Mesothelial cell of epicardium (in vitro differentiated cells): ENCODE measurements at regions not wholly inside any gene's neighbourhood (a gene's known extent, or its start where the extent isn't known, plus 50 kb on each side); places are given as distances from the start of the nearest gene placed in this dataset.

Source experiments
- DNase-seq, 2 experiments: peaks; one replicate each; pipeline ENCODE4 v3.0.0; 2021; ENCODE audit warnings: low spot score in 2 of 2; ENCODE audit not compliant: unreplicated experiment in 2 of 2
- H3K27ac Mint-ChIP-seq: 2 replicates; pipeline ENCODE4 v1.8.0; 2021; ENCODE audit warnings: mixed read lengths
- H3K27me3 Mint-ChIP-seq: 2 replicates; pipeline ENCODE4 v1.8.0; 2021; ENCODE audit warnings: low read depth, mixed read lengths
- H3K36me3 Mint-ChIP-seq: 2 replicates; pipeline ENCODE4 v1.8.0; 2021; ENCODE audit warnings: mixed read lengths
- H3K4me1 Mint-ChIP-seq: 2 replicates; pipeline ENCODE4 v1.8.0; 2021; ENCODE audit warnings: mixed read lengths
- H3K4me3 Mint-ChIP-seq: 2 replicates; pipeline ENCODE4 v1.8.0; 2021; ENCODE audit warnings: mild to moderate bottlenecking, moderate library complexity, mixed read lengths
- H3K9me3 Mint-ChIP-seq: 2 replicates; pipeline ENCODE4 v1.8.0; 2021; ENCODE audit warnings: mixed read lengths
- TF ChIP-seq, protein P1 (sequence below): fragments of 200-600 bp; sonication (generic); IDR thresholded peaks from one replicate; pipeline ENCODE4 v1.5.0; 2021; ENCODE audit warnings: antibody characterized with exemption; ENCODE audit not compliant: unreplicated experiment

DNA sequence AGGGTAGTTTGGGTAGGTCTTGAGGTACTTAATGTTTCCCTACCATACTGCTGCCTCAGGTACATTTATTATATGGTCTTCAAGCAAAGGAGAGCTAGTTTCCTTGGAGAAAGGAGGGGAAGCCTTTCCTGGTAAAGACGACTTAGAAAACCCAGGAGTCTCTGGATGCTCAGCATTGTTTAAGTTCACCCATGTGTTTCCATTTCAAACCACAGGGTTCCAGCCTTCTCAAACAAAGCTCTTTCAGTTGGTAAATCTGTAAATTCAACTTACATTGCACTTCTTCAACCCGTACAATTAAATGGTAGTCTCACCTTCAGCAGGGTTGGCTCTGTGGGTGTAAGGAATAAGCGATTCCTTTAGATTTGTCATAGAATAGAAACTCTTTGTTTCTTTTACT is 111.9 kb upstream of the UNC5C start:
- H3K4me1 Mint-ChIP-seq, result no peaks in the 10 kb centered on the region
- H3K36me3 Mint-ChIP-seq, result peaks cover 27% of the 10 kb centered on the region
- no peaks in the 10 kb centered on the region for H3K27me3 Mint-ChIP-seq
- H3K4me3 Mint-ChIP-seq, result no peak overlapping the region
- no peak for DNase-seq
- H3K27ac Mint-ChIP-seq, result no peak overlapping the region
- TF ChIP-seq, protein P1, sequence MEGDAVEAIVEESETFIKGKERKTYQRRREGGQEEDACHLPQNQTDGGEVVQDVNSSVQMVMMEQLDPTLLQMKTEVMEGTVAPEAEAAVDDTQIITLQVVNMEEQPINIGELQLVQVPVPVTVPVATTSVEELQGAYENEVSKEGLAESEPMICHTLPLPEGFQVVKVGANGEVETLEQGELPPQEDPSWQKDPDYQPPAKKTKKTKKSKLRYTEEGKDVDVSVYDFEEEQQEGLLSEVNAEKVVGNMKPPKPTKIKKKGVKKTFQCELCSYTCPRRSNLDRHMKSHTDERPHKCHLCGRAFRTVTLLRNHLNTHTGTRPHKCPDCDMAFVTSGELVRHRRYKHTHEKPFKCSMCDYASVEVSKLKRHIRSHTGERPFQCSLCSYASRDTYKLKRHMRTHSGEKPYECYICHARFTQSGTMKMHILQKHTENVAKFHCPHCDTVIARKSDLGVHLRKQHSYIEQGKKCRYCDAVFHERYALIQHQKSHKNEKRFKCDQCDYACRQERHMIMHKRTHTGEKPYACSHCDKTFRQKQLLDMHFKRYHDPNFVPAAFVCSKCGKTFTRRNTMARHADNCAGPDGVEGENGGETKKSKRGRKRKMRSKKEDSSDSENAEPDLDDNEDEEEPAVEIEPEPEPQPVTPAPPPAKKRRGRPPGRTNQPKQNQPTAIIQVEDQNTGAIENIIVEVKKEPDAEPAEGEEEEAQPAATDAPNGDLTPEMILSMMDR, result no peak
- H3K9me3 Mint-ChIP-seq, result peaks cover 59% of the 10 kb centered on the region

DNA sequence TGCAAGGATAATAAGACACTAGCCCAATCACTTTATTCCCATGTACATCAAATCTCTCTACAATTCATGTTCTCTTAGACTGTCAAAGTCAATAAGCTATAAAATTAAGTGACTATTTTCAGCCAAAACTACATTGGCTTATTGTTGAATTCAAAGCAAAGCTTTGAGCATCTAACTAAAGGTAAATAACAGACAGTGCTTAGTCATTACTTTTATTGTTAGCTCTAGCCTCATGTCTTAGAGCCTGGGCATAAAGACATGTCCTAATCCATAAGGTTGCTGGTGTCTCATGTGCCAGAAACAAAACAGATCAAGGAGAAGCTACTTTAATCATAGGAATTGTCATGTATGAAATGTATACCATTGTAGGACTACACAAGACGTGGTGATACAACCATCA is 103.1 kb upstream of the UNC5C start:
- H3K4me1 Mint-ChIP-seq, result peaks cover 3% of the 10 kb centered on the region
- H3K36me3 Mint-ChIP-seq, result peaks cover 17% of the 10 kb centered on the region
- H3K27me3 Mint-ChIP-seq, result no peaks in the 10 kb centered on the region
- TF ChIP-seq, protein P1, result no peak
- H3K4me3 Mint-ChIP-seq, result no peak overlapping the region
- no peak for DNase-seq
- peaks cover 27% of the 10 kb centered on the region for H3K9me3 Mint-ChIP-seq
- no peak overlapping the region for H3K27ac Mint-ChIP-seq

DNA sequence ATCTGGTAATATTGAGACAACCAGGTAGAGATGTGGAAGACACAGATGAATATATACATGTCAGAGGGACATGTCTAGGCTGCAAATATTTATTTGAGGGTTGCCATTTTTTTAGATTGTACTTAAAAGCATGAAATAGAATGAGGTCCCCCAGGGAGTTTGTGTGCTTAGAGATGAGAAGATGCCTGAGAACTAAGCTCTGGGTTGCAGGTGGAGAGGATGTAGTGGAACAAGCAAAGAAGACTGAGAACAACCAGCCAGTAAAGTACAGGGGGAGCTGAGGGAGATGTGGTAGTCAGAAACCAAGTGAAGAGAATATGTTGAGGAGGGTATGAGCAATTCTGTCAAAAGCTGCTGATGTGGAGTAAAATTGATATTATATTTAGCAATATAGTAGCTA is 95.6 kb upstream of the UNC5C start:
- H3K27me3 Mint-ChIP-seq, result no peaks in the 10 kb centered on the region
- H3K4me1 Mint-ChIP-seq, result peaks cover 3% of the 10 kb centered on the region
- H3K9me3 Mint-ChIP-seq, result no peaks in the 10 kb centered on the region
- TF ChIP-seq, protein P1, result no peak
- no peak overlapping the region for H3K27ac Mint-ChIP-seq
- H3K36me3 Mint-ChIP-seq, result no peaks in the 10 kb centered on the region
- no peak overlapping the region for H3K4me3 Mint-ChIP-seq
- no peak for DNase-seq

DNA sequence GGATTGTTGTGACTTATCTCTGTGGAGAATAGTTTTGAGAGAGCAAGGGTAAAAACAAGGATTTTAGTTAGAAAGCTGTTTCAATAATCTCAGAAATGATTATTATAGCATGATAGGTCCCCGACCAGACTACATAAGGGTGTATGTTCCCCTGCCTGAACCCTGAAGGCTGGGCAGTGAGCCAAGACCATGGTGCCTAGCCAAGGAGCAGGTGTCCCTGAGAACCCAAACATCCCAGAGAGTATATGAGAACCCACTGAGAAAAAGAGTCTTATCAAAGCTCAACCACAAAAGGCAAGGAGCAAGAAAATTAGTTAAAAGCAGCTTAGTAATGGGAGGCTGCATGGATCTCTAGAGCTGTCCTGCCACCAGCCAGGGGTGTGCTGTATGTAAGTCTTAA is 94.9 kb upstream of the UNC5C start:
- TF ChIP-seq, protein P1, result no peak
- Mint-ChIP-seq H3K27me3 (no peaks in the 10 kb centered on the region), H3K9me3 (no peaks in the 10 kb centered on the region), H3K4me1 (peaks cover 11% of the 10 kb centered on the region), H3K4me3 (no peak overlapping the region), H3K27ac (no peak overlapping the region), H3K36me3 (no peaks in the 10 kb centered on the region)
- no peak for DNase-seq

DNA sequence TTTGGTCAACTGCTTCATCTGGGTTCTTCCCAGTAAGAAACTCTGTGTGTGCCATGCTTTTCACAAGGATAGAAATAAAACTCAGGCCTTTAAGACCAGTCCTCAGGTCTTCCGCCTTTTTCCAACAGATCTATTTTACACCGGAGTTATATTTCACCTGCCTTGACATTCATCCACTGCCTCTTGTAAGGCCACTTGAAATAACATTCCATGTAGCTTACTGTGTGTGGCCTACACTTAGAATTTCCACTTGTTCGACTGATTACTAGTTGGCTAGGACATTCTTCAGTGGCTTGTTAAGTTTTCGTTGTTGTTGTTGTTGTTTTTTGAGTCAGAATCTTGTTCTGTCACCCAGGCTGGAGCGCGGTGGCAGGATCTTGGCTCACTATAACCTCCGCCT is 92.8 kb upstream of the UNC5C start:
- Mint-ChIP-seq H3K9me3 (no peaks in the 10 kb centered on the region), H3K27ac (no peak overlapping the region), H3K36me3 (no peaks in the 10 kb centered on the region), H3K4me3 (no peak overlapping the region), H3K27me3 (no peaks in the 10 kb centered on the region), H3K4me1 (peaks cover 23% of the 10 kb centered on the region)
- TF ChIP-seq, protein P1, result no peak
- DNase-seq, result no peak

DNA sequence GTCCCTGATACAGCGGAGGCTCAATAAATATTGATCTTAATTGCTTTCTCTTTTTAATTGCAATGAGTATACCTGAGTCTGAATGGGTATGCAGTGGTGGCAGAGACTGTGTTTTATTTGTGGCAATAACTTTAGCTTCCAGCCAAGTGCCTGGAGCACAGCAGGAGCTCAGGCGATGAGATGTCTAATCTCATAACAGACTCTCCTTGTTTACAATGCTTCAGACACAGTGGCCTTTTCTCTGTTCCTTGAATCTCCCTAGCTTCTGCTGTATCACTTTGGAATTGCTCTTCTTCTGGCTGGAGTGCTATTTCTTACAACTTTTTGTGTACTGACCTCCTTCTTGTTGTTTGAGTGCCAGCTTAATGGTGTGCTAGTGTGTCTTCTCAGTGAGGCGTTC is 91.5 kb upstream of the UNC5C start:
- Mint-ChIP-seq H3K4me1 (peaks cover 29% of the 10 kb centered on the region), H3K9me3 (no peaks in the 10 kb centered on the region), H3K27ac (no peak overlapping the region), H3K36me3 (no peaks in the 10 kb centered on the region), H3K4me3 (no peak overlapping the region), H3K27me3 (no peaks in the 10 kb centered on the region)
- DNase-seq, result no peak
- TF ChIP-seq, protein P1, result no peak
